OCI-LY7 (cell line): ENCODE measurements at regions not wholly inside any gene's neighbourhood (a gene's known extent, or its start where the extent isn't known, plus 50 kb on each side); places are given as distances from the start of the nearest gene placed in this dataset.

ENCODE experiments used
- BruUV-seq: library from RNA; stranded (reverse); fragments of 400-500 nt; replicated peaks from 2 replicates; lab custom pipeline; 2021; lab: Mats Ljungman, UMichigan
- CTCF ChIA-PET: fragments of 300-600 bp; sonication (Branson Sonifier 250); formaldehyde crosslinking; loops from one replicate; lab custom pipeline; 2022; ENCODE audit warnings: antibody characterized with exemption; ENCODE audit not compliant: unreplicated experiment; lab: Charles Lee
- POLR2A ChIA-PET: fragments of 300-600 bp; sonication (Branson Sonifier 250); formaldehyde crosslinking; loops from one replicate; lab custom pipeline; 2022; ENCODE audit warnings: antibody characterized with exemption; lab: Charles Lee
- DNase-seq: peaks from one replicate; pipeline ENCODE4 v3.0.0-alpha.2; 2015; ENCODE audit warnings: low spot score
- H2AFZ ChIP-seq: fragments of 200-600 bp; sonication (generic), shearing (Covaris generic); 2 replicates; pipeline ENCODE4 v1.6.1; 2014; ENCODE audit warnings: mild to moderate bottlenecking, antibody characterized with exemption, low read length, moderate library complexity
- H3K27ac ChIP-seq: fragments of 200-600 bp; sonication (generic); 2 replicates; pipeline ENCODE4 v1.5.1; 2014; ENCODE audit warnings: mixed run types, low read depth, mild to moderate bottlenecking, moderate library complexity, low read length, inconsistent platforms; ENCODE audit not compliant: poor library complexity, severe bottlenecking
- H3K36me3 ChIP-seq: fragments of 200-600 bp; sonication (generic); 2 replicates; pipeline ENCODE4 v1.6.1; 2014; ENCODE audit warnings: mild to moderate bottlenecking, antibody characterized with exemption, low read length, moderate library complexity, mixed read lengths; ENCODE audit not compliant: insufficient read depth
- H3K4me1 ChIP-seq: fragments of 200-600 bp; sonication (generic); 2 replicates; pipeline ENCODE4 v1.5.1; 2014; ENCODE audit warnings: mild to moderate bottlenecking, low read length; ENCODE audit not compliant: insufficient read depth, poor library complexity, severe bottlenecking
- H3K4me2 ChIP-seq: fragments of 200-600 bp; sonication (generic); 2 replicates; pipeline ENCODE4 v1.6.1; 2014; ENCODE audit warnings: mild to moderate bottlenecking, low read length
- H3K4me3 ChIP-seq: fragments of 200-600 bp; sonication (generic); 2 replicates; pipeline ENCODE4 v1.5.1; 2014; ENCODE audit warnings: mild to moderate bottlenecking, low read depth, low read length; ENCODE audit not compliant: poor library complexity, severe bottlenecking
- H3K79me2 ChIP-seq: fragments of 200-600 bp; sonication (generic); 2 replicates; pipeline ENCODE4 v1.6.1; 2016; ENCODE audit warnings: low read depth, mild to moderate bottlenecking, low read length, moderate library complexity, mixed read lengths; ENCODE audit not compliant: insufficient read depth
- H3K9me2 ChIP-seq: fragments of 200-600 bp; sonication (generic); 2 replicates; pipeline ENCODE4 v1.6.1; 2016; ENCODE audit warnings: mild to moderate bottlenecking, low read length, mixed read lengths; ENCODE audit not compliant: insufficient read depth
- H3K9me3 ChIP-seq: fragments of 200-600 bp; sonication (generic); 2 replicates; pipeline ENCODE4 v1.6.1; 2014; ENCODE audit warnings: mild to moderate bottlenecking, mixed run types, low read length, mixed read lengths
- H4K20me1 ChIP-seq: fragments of 200-600 bp; sonication (generic); 2 replicates; pipeline ENCODE4 v1.6.1; 2014; ENCODE audit warnings: mild to moderate bottlenecking, antibody characterized with exemption, low read length, moderate library complexity, mixed read lengths; ENCODE audit not compliant: insufficient read depth
- CTCF ChIP-seq: fragments of 200-600 bp; sonication (generic); conservative IDR thresholded peaks from 2 replicates; pipeline ENCODE4 v1.5.1; 2014; ENCODE audit warnings: mild to moderate bottlenecking, antibody characterized with exemption, low read length, moderate library complexity, mixed read lengths
- EZH2phosphoT487 ChIP-seq: fragments of 200-600 bp; sonication (generic); IDR thresholded peaks from 2 replicates; pipeline ENCODE4 v1.6.1; 2018; ENCODE audit warnings: low read depth, borderline replicate concordance, mild to moderate bottlenecking, mixed run types, antibody characterized with exemption, low read length, moderate library complexity, mixed read lengths
- intact Hi-C: fragments of 100-400 bp; cut with micrococcal nuclease; formaldehyde crosslinking; loops from one replicate; pipeline ENCODE4 v1.10.0; 2022; ENCODE audit not compliant: unreplicated experiment

GRCh38 chr3:43783987-43784639 is 93.4 kb downstream of the ABHD5 start:
- intact Hi-C loops = no loop called here
- CTCF ChIA-PET = no interaction called here
- no peak for DNase-seq
- no peaks in the 10 kb centered on the region for H3K9me3 ChIP-seq
- H3K4me3 ChIP-seq = no peak overlapping the region
- TF ChIP-seq CTCF = no peak
- TF ChIP-seq EZH2phosphoT487 = no peak
- H3K4me2 ChIP-seq = no peak overlapping the region
- peaks cover 3% of the 10 kb centered on the region for H3K4me1 ChIP-seq
- H4K20me1 ChIP-seq = no peaks in the 10 kb centered on the region
- no TSS peak for BruUV-seq
- H3K36me3 ChIP-seq = no peaks in the 10 kb centered on the region
- no peaks in the 10 kb centered on the region for H3K9me2 ChIP-seq
- no peak overlapping the region for H2AFZ ChIP-seq
- POLR2A ChIA-PET = no interaction called here
- H3K27ac ChIP-seq = no peak overlapping the region
- no peaks in the 10 kb centered on the region for H3K79me2 ChIP-seq

- Histone ChIP-seq H3K4me1 (peaks cover 3% of the 10 kb centered on the region), H4K20me1 (no peaks in the 10 kb centered on the region), H3K9me3 (no peaks in the 10 kb centered on the region), H3K4me2 (no peak overlapping the region), H3K4me3 (no peak overlapping the region), H3K9me2 (no peaks in the 10 kb centered on the region), H2AFZ (no peak overlapping the region), H3K27ac (no peak overlapping the region), H3K79me2 (no peaks in the 10 kb centered on the region), H3K36me3 (no peaks in the 10 kb centered on the region)
- ChIA-PET CTCF (interaction anchor here (0.7 kb wide), 1 partner anchor 10 kb away, joined by 3 read pairs; no protein-coding TSS in a partner anchor), POLR2A (interaction anchor here (0.5 to 1.1 kb wide), 2 partner anchors 10 to 14 kb away, joined by 3 to 4 read pairs; no protein-coding TSS in a partner anchor)
- no TSS peak for BruUV-seq
- DNase-seq = no peak
- intact Hi-C loops = no loop called here
- TF ChIP-seq CTCF (no peak), EZH2phosphoT487 (no peak)
Measured at GRCh38 chr3:43784640-43785011, 93.9 kb downstream of the ABHD5 start.

GRCh38 chr3:43785551-43785950 is 94.8 kb downstream of the ABHD5 start:
- Histone ChIP-seq H3K27ac (no peak overlapping the region), H3K9me3 (no peaks in the 10 kb centered on the region), H4K20me1 (no peaks in the 10 kb centered on the region), H3K79me2 (no peaks in the 10 kb centered on the region), H3K36me3 (no peaks in the 10 kb centered on the region), H3K4me3 (no peak overlapping the region), H2AFZ (no peak overlapping the region), H3K4me2 (no peak overlapping the region; the same call in 1 of the 2 replicates), H3K9me2 (no peaks in the 10 kb centered on the region), H3K4me1 (peaks cover 3% of the 10 kb centered on the region)
- TF ChIP-seq EZH2phosphoT487 (no peak), CTCF (no peak)
- intact Hi-C loops = no loop called here
- DNase-seq = no peak
- BruUV-seq = no TSS peak
- ChIA-PET CTCF (interaction anchor here (0.7 kb wide), 1 partner anchor 9 kb away, joined by 3 read pairs; no protein-coding TSS in a partner anchor), POLR2A (interaction anchor here (1.1 kb wide), 2 partner anchors 11 to 1660 kb away, joined by 3 to 4 read pairs; no protein-coding TSS in a partner anchor)
